ENCODE measurements at regions not wholly inside any gene's neighbourhood (a gene's known extent, or its start where the extent isn't known, plus 50 kb on each side); places are given as distances from the start of the nearest gene placed in this dataset.

- Histone ChIP-seq H3K4me3 (no peak overlapping the region), H3K4me1 (replicated peaks in 1 of 2) (peaks cover 0 to 8% of the 10 kb centered on the region in 2 donors), H3K27me3 (no peaks in the 10 kb centered on the region), H3K27ac (no peak overlapping the region), H3K36me3 (replicated peaks in 1 of 2) (no peaks in the 10 kb centered on the region), H3K9me3 (replicated peaks in 1 of 3) (no peaks in the 10 kb centered on the region)
- WGBS, 4 donors = 90 to 97% (median 92%) methylated on average over 10 of the region's 10 CpGs
- intact Hi-C loops (cut with DNase I) = loop anchor here in 1 of 2 donors (10.0 kb wide), 1 partner anchor 677 kb away; no protein-coding TSS in a partner anchor
- no peak for DNase-seq
- TF ChIP-seq CTCF (IDR thresholded peaks at IDR 0.05) = no peak
- no peak for TF ChIP-seq POLR2A (IDR thresholded peaks at IDR 0.05)
These were observed 306.0 kb downstream of the ZNF536 start for GRCh38 chr19:30678168-30678567.

GRCh38 chr19:30677702-30678101, 305.5 kb downstream of the ZNF536 start:
- Histone ChIP-seq H3K27me3 (no peaks in the 10 kb centered on the region), H3K36me3 (replicated peaks in 1 of 2) (no peaks in the 10 kb centered on the region), H3K27ac (no peak overlapping the region), H3K4me3 (no peak overlapping the region), H3K4me1 (replicated peaks in 1 of 2) (peaks cover 0 to 5% of the 10 kb centered on the region in 2 donors), H3K9me3 (replicated peaks in 1 of 3) (no peaks in the 10 kb centered on the region)
- intact Hi-C loops (cut with DNase I) = loop anchor here in 1 of 2 donors (10.0 kb wide), 1 partner anchor 677 kb away; no protein-coding TSS in a partner anchor
- 79 to 87% (median 85%) methylated on average over 6 of the region's 6 CpGs for WGBS, 4 donors
- no peak for DNase-seq
- TF ChIP-seq CTCF (IDR thresholded peaks at IDR 0.05) (no peak), POLR2A (IDR thresholded peaks at IDR 0.05) (no peak)

DNA sequence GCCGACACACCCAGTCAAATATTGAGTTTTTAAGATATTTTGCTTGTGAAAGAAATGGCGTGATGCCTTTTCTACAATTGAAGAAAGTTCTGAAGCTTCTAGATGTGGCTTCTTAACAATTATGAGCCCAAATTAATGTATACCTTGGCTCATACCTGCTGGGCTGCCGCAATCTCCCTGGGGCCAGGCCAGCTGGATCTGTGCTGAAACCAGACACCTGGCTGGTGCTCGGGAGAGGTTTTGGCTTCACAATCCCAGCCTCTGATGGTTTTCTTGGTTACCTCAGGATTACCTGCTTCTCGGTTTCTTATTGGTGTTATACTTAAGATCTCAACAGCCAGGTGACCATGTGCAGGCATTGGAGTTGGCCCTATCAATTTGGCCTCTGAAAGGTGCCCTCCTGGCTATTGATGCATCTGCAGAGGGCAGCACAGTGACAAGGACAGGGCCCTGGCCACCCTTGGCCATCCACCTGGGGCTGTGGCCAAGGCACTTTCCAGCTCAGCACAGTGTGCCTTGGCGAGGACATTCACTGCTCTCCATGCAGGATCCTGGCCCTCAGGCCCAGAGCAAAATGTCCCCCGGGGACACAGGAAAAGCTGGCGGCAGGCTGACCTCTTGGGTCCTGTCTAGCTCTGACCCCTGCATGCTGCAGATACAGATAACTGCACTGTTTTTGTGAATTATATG, 305.0 kb downstream of the ZNF536 start:
- no peak for TF ChIP-seq CTCF (IDR thresholded peaks at IDR 0.05)
- TF ChIP-seq POLR2A (IDR thresholded peaks at IDR 0.05) = no peak
- intact Hi-C loops (cut with DNase I) = loop anchor here in 1 of 2 donors (10.0 kb wide), 1 partner anchor 678 kb away; no protein-coding TSS in a partner anchor
- WGBS, 4 donors = 79 to 91% (median 84%) methylated on average over 5 to 8 of the region's 8 CpGs
- Histone ChIP-seq H3K4me1 (replicated peaks in 1 of 2) (no peaks in the 10 kb centered on the region), H3K27ac (no peak overlapping the region), H3K9me3 (replicated peaks in 1 of 3) (no peaks in the 10 kb centered on the region), H3K36me3 (replicated peaks in 1 of 2) (no peaks in the 10 kb centered on the region), H3K27me3 (no peaks in the 10 kb centered on the region), H3K4me3 (no peak overlapping the region)
- no peak for DNase-seq

DNA sequence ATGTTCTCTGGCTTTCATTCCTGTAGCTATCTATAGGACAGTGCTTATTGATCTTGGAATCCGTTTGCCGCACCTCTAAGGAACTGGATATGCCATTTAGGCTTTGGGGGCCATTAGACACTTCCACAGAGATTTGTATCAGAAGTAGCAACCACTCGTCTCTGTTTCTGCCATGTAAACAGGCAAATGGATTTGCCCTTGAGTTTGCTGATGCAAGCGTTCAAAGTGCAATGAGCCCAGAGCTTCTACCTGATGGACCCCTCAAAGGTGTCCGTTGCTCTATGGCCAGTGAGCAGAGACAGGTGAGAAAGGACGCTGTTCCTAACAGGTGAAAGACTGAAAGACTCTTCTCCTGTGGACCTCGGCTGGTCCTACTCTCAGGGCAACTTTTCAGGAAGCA, 302.9 kb downstream of the ZNF536 start:
- peaks cover 0 to 5% of the 10 kb centered on the region in 2 donors for H3K4me1 ChIP-seq (replicated peaks in 1 of 2)
- intact Hi-C loops (cut with DNase I) = loop anchor here in 1 of 2 donors (10.0 kb wide), 1 partner anchor 680 kb away; no protein-coding TSS in a partner anchor
- no peak overlapping the region for H3K27ac ChIP-seq
- 81 to 90% (median 82%) methylated on average over 7 of the region's 7 CpGs for WGBS, 4 donors
- no peak for DNase-seq
- H3K9me3 ChIP-seq (replicated peaks in 1 of 3) = no peaks in the 10 kb centered on the region
- no peak overlapping the region for H3K4me3 ChIP-seq
- H3K27me3 ChIP-seq = no peaks in the 10 kb centered on the region
- no peaks in the 10 kb centered on the region for H3K36me3 ChIP-seq (replicated peaks in 1 of 2)
- no peak for TF ChIP-seq POLR2A (IDR thresholded peaks at IDR 0.05)
- no peak for TF ChIP-seq CTCF (IDR thresholded peaks at IDR 0.05)

Data from adrenal gland (tissue), 9 donors.